ENCODE measurements at regions not wholly inside any gene's neighbourhood (a gene's known extent, or its start where the extent isn't known, plus 50 kb on each side); places are given as distances from the start of the nearest gene placed in this dataset.

DNA sequence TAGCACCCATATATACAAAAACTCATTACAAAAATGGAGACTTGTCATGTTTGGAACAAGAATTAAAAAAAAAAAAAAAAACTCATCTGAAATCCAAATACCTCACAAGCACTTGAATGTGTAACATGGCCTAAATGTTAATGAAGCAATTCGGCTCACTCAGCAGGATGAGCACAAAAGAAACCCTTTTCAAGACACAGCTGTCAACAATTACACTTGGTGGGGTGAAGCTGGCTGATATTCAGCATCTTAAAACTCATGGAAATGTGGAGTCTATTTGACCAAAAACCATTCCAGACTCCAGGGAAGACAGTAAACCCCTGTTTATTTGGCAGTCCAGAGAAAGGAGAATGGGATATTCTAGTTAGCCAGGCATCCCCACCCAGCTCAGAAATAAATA, 205.4 kb upstream of the TSC22D2 start:
- Histone ChIP-seq H3K4me1 (ENCODE audit: control insufficient read depth, extremely low read depth, insufficient read depth, low read length) (no peaks in the 10 kb centered on the region), H3K27ac (ENCODE audit: control insufficient read depth, insufficient read depth, low read length) (no peak overlapping the region), H3K4me3 (ENCODE audit: control insufficient read depth in 2 of 3, extremely low read depth in 1 of 3, insufficient read depth in 2 of 3, low read depth in 1 of 3, low read length in 3 of 3) (no peak overlapping the region), H3K36me3 (ENCODE audit: control insufficient read depth in 2 of 2, extremely low read depth in 1 of 2, insufficient read depth in 2 of 2, low read length in 2 of 2) (no peaks in the 10 kb centered on the region), H3K79me2 (ENCODE audit: control insufficient read depth, insufficient read depth, low read length) (no peaks in the 10 kb centered on the region), H3K9me3 (ENCODE audit: control insufficient read depth, low read depth, low read length) (no peaks in the 10 kb centered on the region), H3K9me1 (ENCODE audit: control insufficient read depth, extremely low read depth, insufficient read depth, low read length) (no peaks in the 10 kb centered on the region), H3K9ac (ENCODE audit: control insufficient read depth, extremely low read depth, insufficient read depth, low read length) (no peak overlapping the region), H2AFZ (ENCODE audit: control insufficient read depth, low read length) (no peak overlapping the region), H3K4me2 (ENCODE audit: control insufficient read depth, extremely low read depth, insufficient read depth, low read depth, low read length) (no peak overlapping the region), H4K20me1 (ENCODE audit: control insufficient read depth, extremely low read depth, insufficient read depth, low read length) (no peaks in the 10 kb centered on the region), H3K27me3 (ENCODE audit: control insufficient read depth, extremely low read depth, insufficient read depth, low read length) (peaks cover 9% of the 10 kb centered on the region)
- dilution Hi-C loops (cut with MboI; ENCODE audit: extremely low pct_ligation_motif_present, low sequenced_read_pairs), result no loop called here
- FAIRE-seq, result no peak
- DNase-seq (ENCODE audit: low read depth, low spot score), result no peak
- TF ChIP-seq, protein P1, sequence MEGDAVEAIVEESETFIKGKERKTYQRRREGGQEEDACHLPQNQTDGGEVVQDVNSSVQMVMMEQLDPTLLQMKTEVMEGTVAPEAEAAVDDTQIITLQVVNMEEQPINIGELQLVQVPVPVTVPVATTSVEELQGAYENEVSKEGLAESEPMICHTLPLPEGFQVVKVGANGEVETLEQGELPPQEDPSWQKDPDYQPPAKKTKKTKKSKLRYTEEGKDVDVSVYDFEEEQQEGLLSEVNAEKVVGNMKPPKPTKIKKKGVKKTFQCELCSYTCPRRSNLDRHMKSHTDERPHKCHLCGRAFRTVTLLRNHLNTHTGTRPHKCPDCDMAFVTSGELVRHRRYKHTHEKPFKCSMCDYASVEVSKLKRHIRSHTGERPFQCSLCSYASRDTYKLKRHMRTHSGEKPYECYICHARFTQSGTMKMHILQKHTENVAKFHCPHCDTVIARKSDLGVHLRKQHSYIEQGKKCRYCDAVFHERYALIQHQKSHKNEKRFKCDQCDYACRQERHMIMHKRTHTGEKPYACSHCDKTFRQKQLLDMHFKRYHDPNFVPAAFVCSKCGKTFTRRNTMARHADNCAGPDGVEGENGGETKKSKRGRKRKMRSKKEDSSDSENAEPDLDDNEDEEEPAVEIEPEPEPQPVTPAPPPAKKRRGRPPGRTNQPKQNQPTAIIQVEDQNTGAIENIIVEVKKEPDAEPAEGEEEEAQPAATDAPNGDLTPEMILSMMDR (optimal IDR thresholded peaks at IDR 0.05 in 1 of 3, IDR thresholded peaks at IDR 0.05 in 1 of 3, conservative IDR thresholded peaks at IDR 0.05 in 1 of 3; ENCODE audit: extremely low read depth in 1 of 3, insufficient read depth in 2 of 3, low read length in 3 of 3), result no peak
- TF ChIP-seq EZH2 (IDR thresholded peaks at IDR 0.05; ENCODE audit: low read length), result no peak

DNA sequence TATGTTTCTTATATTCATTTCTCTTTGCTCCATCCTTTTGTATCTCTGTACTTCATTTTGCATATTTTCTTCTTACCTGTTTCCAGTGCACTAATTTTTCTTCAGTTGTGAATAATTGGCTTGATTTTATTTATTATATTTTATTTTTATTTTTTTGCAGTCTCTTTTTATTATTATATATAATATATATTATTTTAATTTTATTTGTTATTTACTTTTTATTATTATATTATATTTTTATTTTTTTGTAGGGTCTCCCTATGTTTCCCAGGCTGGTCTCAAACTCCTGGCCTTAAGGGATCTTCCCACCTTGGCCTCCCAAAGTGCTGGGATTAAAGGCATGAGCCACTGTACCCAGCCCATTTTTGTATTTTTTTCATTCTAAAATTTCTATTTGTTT, 213.1 kb upstream of the TSC22D2 start:
- Histone ChIP-seq H3K9ac (ENCODE audit: control insufficient read depth, extremely low read depth, insufficient read depth, low read length) (no peak overlapping the region), H3K4me2 (ENCODE audit: control insufficient read depth, extremely low read depth, insufficient read depth, low read depth, low read length) (no peak overlapping the region), H3K4me1 (ENCODE audit: control insufficient read depth, extremely low read depth, insufficient read depth, low read length) (no peaks in the 10 kb centered on the region), H2AFZ (ENCODE audit: control insufficient read depth, low read length) (no peak overlapping the region), H3K4me3 (ENCODE audit: control insufficient read depth in 2 of 3, extremely low read depth in 1 of 3, insufficient read depth in 2 of 3, low read depth in 1 of 3, low read length in 3 of 3) (no peak overlapping the region), H3K9me1 (ENCODE audit: control insufficient read depth, extremely low read depth, insufficient read depth, low read length) (no peaks in the 10 kb centered on the region), H3K27ac (ENCODE audit: control insufficient read depth, insufficient read depth, low read length) (no peak overlapping the region), H3K36me3 (ENCODE audit: control insufficient read depth in 2 of 2, extremely low read depth in 1 of 2, insufficient read depth in 2 of 2, low read length in 2 of 2) (no peaks in the 10 kb centered on the region), H3K27me3 (ENCODE audit: control insufficient read depth, extremely low read depth, insufficient read depth, low read length) (no peaks in the 10 kb centered on the region), H3K9me3 (ENCODE audit: control insufficient read depth, low read depth, low read length) (no peaks in the 10 kb centered on the region), H4K20me1 (ENCODE audit: control insufficient read depth, extremely low read depth, insufficient read depth, low read length) (no peaks in the 10 kb centered on the region), H3K79me2 (ENCODE audit: control insufficient read depth, insufficient read depth, low read length) (no peaks in the 10 kb centered on the region)
- DNase-seq (ENCODE audit: low read depth, low spot score) (no peak), FAIRE-seq (no peak)
- TF ChIP-seq, protein P1 (optimal IDR thresholded peaks at IDR 0.05 in 1 of 3, IDR thresholded peaks at IDR 0.05 in 1 of 3, conservative IDR thresholded peaks at IDR 0.05 in 1 of 3; ENCODE audit: extremely low read depth in 1 of 3, insufficient read depth in 2 of 3, low read length in 3 of 3), result no peak
- dilution Hi-C loops (cut with MboI; ENCODE audit: extremely low pct_ligation_motif_present, low sequenced_read_pairs), result no loop called here
